Ureter (tissue), 1 donor: ENCODE measurements at regions not wholly inside any gene's neighbourhood (a gene's known extent, or its start where the extent isn't known, plus 50 kb on each side); places are given as distances from the start of the nearest gene placed in this dataset.
"Not testable (repeated sequence)": the region's sequence is repeated elsewhere in the genome, so short reads cannot be mapped to it uniquely, and the experiment has no call there.

ENCODE experiments used
- DNase-seq: peaks from one replicate; pipeline ENCODE4 v3.0.0-alpha.2; 2020; ENCODE audit warnings: low spot score
- donor health status: DM: yes; HTN: yes; CAD: no.

GRCh38 chr9:87199278-87199677, 252.0 kb upstream of the GAS1 start:
- DNase-seq = no peak

- DNase-seq = no peak
These were observed 252.5 kb upstream of the GAS1 start for GRCh38 chr9:87199782-87200181.

GRCh38 chr9:87201351-87201751, 254.0 kb upstream of the GAS1 start:
- no peak for DNase-seq

- DNase-seq = no peak
These were observed 258.9 kb upstream of the GAS1 start for GRCh38 chr9:87206064-87206661.

GRCh38 chr9:87210658-87211057, 263.4 kb upstream of the GAS1 start:
- not testable (repeated sequence) for DNase-seq

- DNase-seq = no peak
These were observed 264.4 kb upstream of the GAS1 start for GRCh38 chr9:87211669-87212068.

- no peak for DNase-seq
These were observed 265.3 kb upstream of the GAS1 start for GRCh38 chr9:87212605-87213021.

- no peak for DNase-seq
These were observed 266.6 kb upstream of the GAS1 start for GRCh38 chr9:87213948-87214347.

- DNase-seq = no peak
These were observed 267.7 kb upstream of the GAS1 start for GRCh38 chr9:87214991-87215390.

- DNase-seq = no peak
These were observed 268.7 kb upstream of the GAS1 start for GRCh38 chr9:87216036-87216435.

GRCh38 chr9:87216897-87217455, 269.7 kb upstream of the GAS1 start:
- no peak for DNase-seq

- no peak for DNase-seq
These were observed 274.0 kb upstream of the DAPK1 start for GRCh38 chr9:87223392-87224246.

- no peak for DNase-seq
These were observed 270.8 kb upstream of the DAPK1 start for GRCh38 chr9:87226896-87227295.

GRCh38 chr9:87227456-87227855, 270.2 kb upstream of the DAPK1 start:
- no peak for DNase-seq

GRCh38 chr9:87229108-87229507, 268.6 kb upstream of the DAPK1 start:
- no peak for DNase-seq

- DNase-seq = no peak
These were observed 264.2 kb upstream of the DAPK1 start for GRCh38 chr9:87233431-87233830.

GRCh38 chr9:87233899-87234455, 263.7 kb upstream of the DAPK1 start:
- no peak for DNase-seq

- no peak for DNase-seq
These were observed 262.8 kb upstream of the DAPK1 start for GRCh38 chr9:87234854-87235253.

- DNase-seq = no peak
These were observed 261.1 kb upstream of the DAPK1 start for GRCh38 chr9:87236546-87236945.

- no peak for DNase-seq
These were observed 260.3 kb upstream of the DAPK1 start for GRCh38 chr9:87237336-87237735.

GRCh38 chr9:87238545-87238944, 259.1 kb upstream of the DAPK1 start:
- DNase-seq = no peak

- no peak for DNase-seq
These were observed 258.4 kb upstream of the DAPK1 start for GRCh38 chr9:87239312-87239711.

GRCh38 chr9:87243602-87244001, 254.1 kb upstream of the DAPK1 start:
- DNase-seq = no peak
